Smooth muscle cell (in vitro differentiated cells): ENCODE measurements at regions not wholly inside any gene's neighbourhood (a gene's known extent, or its start where the extent isn't known, plus 50 kb on each side); places are given as distances from the start of the nearest gene placed in this dataset.

Experiments
- DNase-seq: peaks from one replicate; lab custom pipeline; 2025; ENCODE audit not compliant: unreplicated experiment; lab: John Stamatoyannopoulos, UW
- H2AFZ ChIP-seq: fragments of 200-600 bp; sonication (generic); 2 replicates; pipeline ENCODE4 v1.6.0; 2016; ENCODE audit warnings: antibody characterized with exemption, low read depth, mild to moderate bottlenecking
- H3F3A ChIP-seq: fragments of 200-600 bp; sonication (generic); 2 replicates; pipeline ENCODE4 v1.6.0; 2017; ENCODE audit warnings: antibody characterized with exemption, low read depth
- H3K27ac ChIP-seq: fragments of 200-600 bp; sonication (generic); 2 replicates; pipeline ENCODE4 v1.5.1; 2016; ENCODE audit warnings: low read depth, mild to moderate bottlenecking
- H3K27me3 ChIP-seq: fragments of 200-600 bp; sonication (generic); 2 replicates; pipeline ENCODE4 v1.6.1; 2016; ENCODE audit warnings: low read depth, mild to moderate bottlenecking
- H3K36me3 ChIP-seq: fragments of 200-600 bp; sonication (generic); 2 replicates; pipeline ENCODE4 v1.5.1; 2016; ENCODE audit warnings: low read depth
- H3K4me1 ChIP-seq: fragments of 200-600 bp; sonication (generic); 2 replicates; pipeline ENCODE4 v1.5.1; 2016; ENCODE audit warnings: low read depth
- H3K4me2 ChIP-seq: fragments of 200-600 bp; sonication (generic); 2 replicates; pipeline ENCODE4 v1.6.0; 2016; ENCODE audit warnings: mild to moderate bottlenecking
- H3K4me3 ChIP-seq: fragments of 200-600 bp; sonication (generic); 2 replicates; pipeline ENCODE4 v1.5.1; 2016; ENCODE audit warnings: mild to moderate bottlenecking
- H3K79me2 ChIP-seq: fragments of 200-600 bp; sonication (generic); 2 replicates; pipeline ENCODE4 v1.6.0; 2016; ENCODE audit warnings: low read depth, mild to moderate bottlenecking
- H3K9ac ChIP-seq: fragments of 200-600 bp; sonication (generic); 2 replicates; pipeline ENCODE4 v1.6.0; 2016; ENCODE audit warnings: low read depth
- H3K9me3 ChIP-seq: fragments of 200-600 bp; sonication (generic); replicated peaks from 2 replicates; pipeline ENCODE4 v1.5.1; 2016; ENCODE audit warnings: low read depth
- H4K20me1 ChIP-seq: fragments of 200-600 bp; sonication (generic); 2 replicates; pipeline ENCODE4 v1.6.0; 2016; ENCODE audit warnings: low read depth
- CTCF ChIP-seq: fragments of 200-600 bp; sonication (generic); IDR thresholded peaks from 2 replicates; pipeline ENCODE4 v1.5.1; 2017; ENCODE audit warnings: borderline replicate concordance, mild to moderate bottlenecking, antibody characterized with exemption; ENCODE audit not compliant: insufficient read depth, poor library complexity, severe bottlenecking
- WGBS: methylation state at CpG from one replicate; pipeline ENCODE4 v1.1.7; 2016; ENCODE audit warnings: low lambda C conversion rate; 5-methylcytosine and 5-hydroxymethylcytosine counted together

GRCh38 chr12:89015419-89015818 lies 336.9 kb downstream of the DUSP6 start:
- DNase-seq, result no peak
- H3F3A ChIP-seq, result no peaks in the 10 kb centered on the region

GRCh38 chr12:88998421-88998820 lies 353.9 kb downstream of the DUSP6 start:
- Histone ChIP-seq H3K4me3 (no peak overlapping the region), H3K79me2 (no peaks in the 10 kb centered on the region), H3K36me3 (no peaks in the 10 kb centered on the region), H3K9ac (no peak overlapping the region), H3K4me1 (no peaks in the 10 kb centered on the region), H3F3A (no peaks in the 10 kb centered on the region), H4K20me1 (no peaks in the 10 kb centered on the region), H3K27ac (no peak overlapping the region), H3K27me3 (peaks cover 33% of the 10 kb centered on the region), H3K4me2 (no peak overlapping the region), H3K9me3 (no peaks in the 10 kb centered on the region), H2AFZ (no peak overlapping the region)
- no peak for TF ChIP-seq CTCF
- WGBS, result 64% methylated on average over 2 of the region's 2 CpGs
- no peak for DNase-seq

More at GRCh38 chr12:89015419-89015818, 336.9 kb downstream of the DUSP6 start:
- no peak for TF ChIP-seq CTCF
- H3K4me2 ChIP-seq, result no peak overlapping the region
- H3K79me2 ChIP-seq, result no peaks in the 10 kb centered on the region
- no peaks in the 10 kb centered on the region for H3K4me1 ChIP-seq
- no peaks in the 10 kb centered on the region for H3K9me3 ChIP-seq
- H3K4me3 ChIP-seq, result no peak overlapping the region
- H4K20me1 ChIP-seq, result no peaks in the 10 kb centered on the region
- no peak overlapping the region for H3K9ac ChIP-seq
- peaks cover 4% of the 10 kb centered on the region for H3K27me3 ChIP-seq
- no peak overlapping the region for H2AFZ ChIP-seq
- H3K36me3 ChIP-seq, result no peaks in the 10 kb centered on the region
- no peak overlapping the region for H3K27ac ChIP-seq
- WGBS, result 92% methylated on average over 1 of the region's 1 CpG

GRCh38 chr12:88996200-88996788 lies 356.0 kb downstream of the DUSP6 start:
- H3K4me1 ChIP-seq, result no peaks in the 10 kb centered on the region
- DNase-seq, result no peak
- no peaks in the 10 kb centered on the region for H4K20me1 ChIP-seq
- H3K9me3 ChIP-seq, result no peaks in the 10 kb centered on the region
- H3K79me2 ChIP-seq, result no peaks in the 10 kb centered on the region
- no peak for TF ChIP-seq CTCF
- H3K9ac ChIP-seq, result no peak overlapping the region
- no peaks in the 10 kb centered on the region for H3K36me3 ChIP-seq
- H3F3A ChIP-seq, result no peaks in the 10 kb centered on the region
- 93% methylated on average over 2 of the region's 2 CpGs for WGBS
- H3K27ac ChIP-seq, result no peak overlapping the region
- no peak overlapping the region for H3K4me2 ChIP-seq
- no peak overlapping the region for H3K4me3 ChIP-seq
- H3K27me3 ChIP-seq, result peaks cover 33% of the 10 kb centered on the region
- H2AFZ ChIP-seq, result no peak overlapping the region

GRCh38 chr12:88994971-88995370 lies 357.3 kb downstream of the DUSP6 start:
- Histone ChIP-seq H3F3A (no peaks in the 10 kb centered on the region), H2AFZ (no peak overlapping the region), H3K27ac (no peak overlapping the region), H3K4me1 (no peaks in the 10 kb centered on the region), H3K79me2 (no peaks in the 10 kb centered on the region), H3K4me2 (no peak overlapping the region), H3K27me3 (peaks cover 30% of the 10 kb centered on the region), H4K20me1 (no peaks in the 10 kb centered on the region), H3K36me3 (no peaks in the 10 kb centered on the region), H3K9me3 (no peaks in the 10 kb centered on the region), H3K4me3 (no peak overlapping the region), H3K9ac (no peak overlapping the region)
- 84% methylated on average over 1 of the region's 1 CpG for WGBS
- DNase-seq, result no peak
- TF ChIP-seq CTCF, result no peak
